HepG2 (cell line): ENCODE measurements at regions not wholly inside any gene's neighbourhood (a gene's known extent, or its start where the extent isn't known, plus 50 kb on each side); places are given as distances from the start of the nearest gene placed in this dataset.
A peak's percentile ranks its signal among the peaks of the same experiment; 100 is the strongest.

ENCODE experiments used
- ATAC-seq: fragments of 200-7000 bp; cut with Tn5 transposase; 3 replicates; pipeline ENCODE4 v1.9.1; 2020; ENCODE audit warnings: mild to moderate bottlenecking, moderate library complexity
- BruUV-seq: library from RNA; stranded (reverse); fragments of 400-500 nt; replicated peaks from 2 replicates; lab custom pipeline; 2021; lab: Mats Ljungman, UMichigan
- CTCF ChIA-PET: fragments of 300-600 bp; formaldehyde crosslinking; extraction: SDS; loops from one replicate; lab custom pipeline; 2021; ENCODE audit warnings: low total read pairs, inconsistent platforms, low intra/inter-chr PET ratio; lab: Yijun Ruan, JAX
- POLR2A ChIA-PET: fragments of 350-600 bp; sonication (Branson Sonifier 250); formaldehyde crosslinking; loops from one replicate; lab custom pipeline; 2020; ENCODE audit warnings: antibody characterized with exemption, inconsistent platforms; lab: Yijun Ruan, JAX
- DNase-seq: peaks from one replicate; pipeline ENCODE4 v3.0.0-alpha.2; 2015; ENCODE audit warnings: low spot score
- FAIRE-seq: peaks from 3 replicates; lab custom pipeline; 2011; peaks lifted over from hg19 to GRCh38; lab: Jason Lieb, UNC
- H2AFZ ChIP-seq: one replicate; pipeline ENCODE4 v1.6.1; 2011; ENCODE audit warnings: low read length, inconsistent platforms
- H3K27ac ChIP-seq: fragments of 300-600 bp; 3 replicates; pipeline ENCODE4 v1.8.0; 2011; ENCODE audit warnings: mixed run types, mild to moderate bottlenecking, mixed read lengths, low read length, inconsistent platforms; ENCODE audit not compliant: insufficient read depth; ENCODE audit errors: extremely low read length
- H3K27me3 ChIP-seq, 2 experiments: fragments of 200-600 bp in 1 of 2; 2 replicates in 1 of 2; 3 replicates in 1 of 2; pipeline versions ENCODE4 v1.6.0 to v1.8.0; 2011; ENCODE audit warnings: low read length in 2 of 2, mild to moderate bottlenecking in 2 of 2, moderate library complexity in 2 of 2, inconsistent platforms in 1 of 2; ENCODE audit not compliant: insufficient read depth in 2 of 2, control insufficient read depth in 1 of 2
- H3K36me3 ChIP-seq, 2 experiments: fragments of 200-600 bp in 1 of 2; replicated peaks in 1 of 2; 2 replicates in 1 of 2; 3 replicates in 1 of 2; pipeline versions ENCODE4 v1.5.1 to v1.8.0; 2011; ENCODE audit warnings: low read length in 2 of 2, inconsistent platforms in 1 of 2; ENCODE audit not compliant: insufficient read depth in 2 of 2, control insufficient read depth in 1 of 2
- H3K4me1 ChIP-seq: 2 replicates; pipeline ENCODE4 v1.5.1; 2012; ENCODE audit warnings: low read length, inconsistent platforms; ENCODE audit not compliant: insufficient read depth
- H3K4me2 ChIP-seq: 2 replicates; pipeline ENCODE4 v1.6.0; 2011; ENCODE audit warnings: low read depth, low read length, inconsistent platforms
- H3K4me3 ChIP-seq, 3 experiments: fragments of 200-600 bp in 1 of 3; sonication (generic), shearing (Covaris generic) in 1 of 3; replicated peaks in 1 of 3; 2 replicates each; pipeline ENCODE4 v1.5.1; 2011 to 2016; ENCODE audit warnings: low read length in 3 of 3, inconsistent platforms in 2 of 3, low read depth in 2 of 3, mild to moderate bottlenecking in 2 of 3, control low read depth in 1 of 3, mixed read lengths in 1 of 3; ENCODE audit not compliant: insufficient read depth in 1 of 3
- H3K79me2 ChIP-seq: one replicate; pipeline ENCODE4 v1.6.1; 2011; ENCODE audit warnings: low read length, inconsistent platforms; ENCODE audit not compliant: insufficient read depth
- H3K9ac ChIP-seq: 2 replicates; pipeline ENCODE4 v1.6.0; 2011; ENCODE audit warnings: mild to moderate bottlenecking, low read depth, low read length, inconsistent platforms; ENCODE audit not compliant: insufficient read depth
- H3K9me3 ChIP-seq: 2 replicates; pipeline ENCODE4 v1.5.1; 2012; ENCODE audit warnings: mild to moderate bottlenecking, low read length
- H4K20me1 ChIP-seq: 2 replicates; pipeline ENCODE4 v1.6.0; 2011; ENCODE audit warnings: inconsistent platforms, mild to moderate bottlenecking, low read length, moderate library complexity; ENCODE audit not compliant: insufficient read depth
- CEBPB ChIP-seq: IDR thresholded peaks from 2 replicates; pipeline ENCODE4 v1.6.1; 2011; ENCODE audit warnings: low read depth, low read length, improper control_type of control experiment, borderline replicate concordance
- CHD4 ChIP-seq: fragments of 200-600 bp; sonication (generic); IDR thresholded peaks from 2 replicates; pipeline ENCODE4 v1.7.0; 2017; ENCODE audit warnings: mild to moderate bottlenecking, low read length, borderline replicate concordance
- CTCF ChIP-seq: sonication (generic); formaldehyde crosslinking; IDR thresholded peaks from 2 replicates; pipeline ENCODE4 v1.5.0; 2020; ENCODE audit warnings: mild to moderate bottlenecking, missing genetic modification reagents, moderate library complexity
- FOXM1 ChIP-seq: sonication (generic); formaldehyde crosslinking; IDR thresholded peaks from 2 replicates; pipeline ENCODE4 v1.5.0; 2020; ENCODE audit warnings: missing genetic modification reagents
- PRDM4 ChIP-seq: sonication (generic); formaldehyde crosslinking; IDR thresholded peaks from 2 replicates; pipeline ENCODE4 v1.9.0; 2021; ENCODE audit warnings: missing genetic modification reagents, borderline replicate concordance
- SRF ChIP-seq: IDR thresholded peaks from 2 replicates; pipeline ENCODE4 v1.6.1; 2011; ENCODE audit warnings: mild to moderate bottlenecking, low read depth, low read length, moderate library complexity
- ZNF362 ChIP-seq: sonication (generic); formaldehyde crosslinking; IDR thresholded peaks from 2 replicates; pipeline ENCODE4 v1.4.0; 2020; ENCODE audit warnings: missing genetic modification reagents, mild to moderate bottlenecking, borderline replicate concordance
- ZNF530 ChIP-seq: sonication (generic); formaldehyde crosslinking; IDR thresholded peaks from 2 replicates; pipeline ENCODE4 v1.5.0; 2020; ENCODE audit warnings: low read depth, mild to moderate bottlenecking, missing genetic modification reagents
- ZNF572 ChIP-seq: sonication (generic); formaldehyde crosslinking; IDR thresholded peaks from 2 replicates; pipeline ENCODE4 v1.5.1; 2020; ENCODE audit warnings: mild to moderate bottlenecking, missing genetic modification reagents
- WGBS: methylation state at CpG from one replicate; pipeline ENCODE4 v1.1.6; 2017; ENCODE audit warnings: low lambda C conversion rate; 5-methylcytosine and 5-hydroxymethylcytosine counted together
- in situ Hi-C: cut with HindIII; loops from 2 replicates; pipeline ENCODE4 v1.10.0; 2017; ENCODE audit warnings: low pct_unique_long_range_greater_than_20kb; ENCODE audit not compliant: extremely low pct_ligation_motif_present
- intact Hi-C: fragments of 100-400 bp; cut with micrococcal nuclease; formaldehyde crosslinking; loops from one replicate; pipeline ENCODE4 v1.10.0; 2022; ENCODE audit not compliant: unreplicated experiment

- no peak for TF ChIP-seq CTCF (CRISPR knock-in tag)
- TF ChIP-seq ZNF530 (CRISPR knock-in tag): no peak
- TF ChIP-seq PRDM4: no peak
- no peak for TF ChIP-seq CEBPB
- TF ChIP-seq FOXM1 (CRISPR knock-in tag): no peak
- TF ChIP-seq CHD4: no peak
- no peak for TF ChIP-seq ZNF572 (CRISPR knock-in tag)
These were observed 95.7 kb downstream of the KCTD12 start (continued) for GRCh38 chr13:76790526-76790925.

GRCh38 chr13:76783798-76784197 is 102.4 kb downstream of the KCTD12 start:
- DNase-seq (no peak), FAIRE-seq (no peak), ATAC-seq (no peak)
- Histone ChIP-seq H3K9me3 (no peaks in the 10 kb centered on the region), H3K27me3 (no peaks in the 10 kb centered on the region), H3K27ac (no peak overlapping the region), H4K20me1 (no peaks in the 10 kb centered on the region), H3K36me3 (no peaks in the 10 kb centered on the region), H2AFZ (no peak overlapping the region), H3K79me2 (no peaks in the 10 kb centered on the region), H3K4me3 (no peak overlapping the region), H3K4me2 (no peak overlapping the region), H3K9ac (no peak overlapping the region), H3K4me1 (no peaks in the 10 kb centered on the region)
- intact Hi-C loops (no loop called here), in situ Hi-C loops (no loop called here)
- CTCF ChIA-PET: no interaction called here
- WGBS: 0% methylated on average over 3 of the region's 3 CpGs
- no TSS peak for BruUV-seq
- 0 out of 2 replicates have a peak, but pooled peaks have one; percentile 14 for TF ChIP-seq SRF
- TF ChIP-seq ZNF362 (CRISPR knock-in tag): no peak
- POLR2A ChIA-PET: no interaction called here
